WI38 (cell line): ENCODE measurements at regions not wholly inside any gene's neighbourhood (a gene's known extent, or its start where the extent isn't known, plus 50 kb on each side); places are given as distances from the start of the nearest gene placed in this dataset.

Experiments
- H3K4me3 ChIP-seq: 2 replicates; pipeline ENCODE4 v1.5.1; 2011; ENCODE audit warnings: low read depth, mild to moderate bottlenecking, control low read depth, low read length
- TF ChIP-seq, protein P1 (sequence below): IDR thresholded peaks from 2 replicates; pipeline ENCODE4 v1.5.1; 2012; ENCODE audit warnings: low read depth, mild to moderate bottlenecking, control low read depth, low read length

GRCh38 chr12:114287821-114288525, 118.0 kb downstream of the TBX5 start:
- H3K4me3 ChIP-seq: no peak overlapping the region
- TF ChIP-seq, protein P1, sequence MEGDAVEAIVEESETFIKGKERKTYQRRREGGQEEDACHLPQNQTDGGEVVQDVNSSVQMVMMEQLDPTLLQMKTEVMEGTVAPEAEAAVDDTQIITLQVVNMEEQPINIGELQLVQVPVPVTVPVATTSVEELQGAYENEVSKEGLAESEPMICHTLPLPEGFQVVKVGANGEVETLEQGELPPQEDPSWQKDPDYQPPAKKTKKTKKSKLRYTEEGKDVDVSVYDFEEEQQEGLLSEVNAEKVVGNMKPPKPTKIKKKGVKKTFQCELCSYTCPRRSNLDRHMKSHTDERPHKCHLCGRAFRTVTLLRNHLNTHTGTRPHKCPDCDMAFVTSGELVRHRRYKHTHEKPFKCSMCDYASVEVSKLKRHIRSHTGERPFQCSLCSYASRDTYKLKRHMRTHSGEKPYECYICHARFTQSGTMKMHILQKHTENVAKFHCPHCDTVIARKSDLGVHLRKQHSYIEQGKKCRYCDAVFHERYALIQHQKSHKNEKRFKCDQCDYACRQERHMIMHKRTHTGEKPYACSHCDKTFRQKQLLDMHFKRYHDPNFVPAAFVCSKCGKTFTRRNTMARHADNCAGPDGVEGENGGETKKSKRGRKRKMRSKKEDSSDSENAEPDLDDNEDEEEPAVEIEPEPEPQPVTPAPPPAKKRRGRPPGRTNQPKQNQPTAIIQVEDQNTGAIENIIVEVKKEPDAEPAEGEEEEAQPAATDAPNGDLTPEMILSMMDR: no peak

DNA sequence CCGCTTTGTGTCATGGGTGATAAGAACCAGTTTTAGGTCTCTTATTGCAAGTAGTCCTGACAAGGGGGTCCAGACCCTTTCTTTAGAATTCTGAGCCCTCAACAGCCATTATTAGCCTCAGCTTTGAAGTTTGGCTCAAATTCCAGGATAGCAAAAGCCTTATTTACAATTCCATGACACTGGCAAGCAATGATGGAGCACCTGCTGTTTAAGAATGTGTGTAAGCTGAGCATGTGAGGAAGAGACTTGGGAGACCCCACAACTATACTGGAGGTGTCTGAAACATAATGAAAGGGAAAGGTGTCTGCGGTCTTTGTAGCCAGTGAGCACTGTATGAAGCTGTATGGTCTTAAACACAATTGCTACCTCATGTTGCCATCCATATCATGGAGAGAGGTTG, 119.8 kb downstream of the TBX5 start:
- TF ChIP-seq, protein P1: no peak
- no peak overlapping the region for H3K4me3 ChIP-seq

GRCh38 chr12:114285554-114285953, 120.4 kb downstream of the TBX5 start:
- TF ChIP-seq, protein P1: no peak
- no peak overlapping the region for H3K4me3 ChIP-seq

DNA sequence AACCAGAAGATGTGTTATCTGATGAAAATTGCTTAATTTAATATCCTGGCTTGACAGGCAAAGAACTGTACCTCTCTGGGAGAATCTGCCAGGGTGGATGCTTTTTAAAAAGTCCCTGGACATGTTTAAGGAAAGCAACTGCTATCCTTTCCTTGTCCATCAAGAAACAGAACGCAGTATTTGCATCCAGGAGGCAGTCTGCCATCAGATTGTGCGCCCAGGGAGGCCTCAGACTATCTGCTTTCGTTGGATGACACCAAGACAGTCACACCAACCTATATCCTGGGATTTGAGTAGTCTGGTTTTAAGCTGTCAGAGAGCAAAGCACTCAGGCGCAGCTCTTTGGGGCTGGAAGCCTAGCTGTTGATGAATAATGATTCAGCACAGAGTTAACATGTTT, 121.9 kb downstream of the TBX5 start:
- TF ChIP-seq, protein P1: no peak
- no peak overlapping the region for H3K4me3 ChIP-seq

DNA sequence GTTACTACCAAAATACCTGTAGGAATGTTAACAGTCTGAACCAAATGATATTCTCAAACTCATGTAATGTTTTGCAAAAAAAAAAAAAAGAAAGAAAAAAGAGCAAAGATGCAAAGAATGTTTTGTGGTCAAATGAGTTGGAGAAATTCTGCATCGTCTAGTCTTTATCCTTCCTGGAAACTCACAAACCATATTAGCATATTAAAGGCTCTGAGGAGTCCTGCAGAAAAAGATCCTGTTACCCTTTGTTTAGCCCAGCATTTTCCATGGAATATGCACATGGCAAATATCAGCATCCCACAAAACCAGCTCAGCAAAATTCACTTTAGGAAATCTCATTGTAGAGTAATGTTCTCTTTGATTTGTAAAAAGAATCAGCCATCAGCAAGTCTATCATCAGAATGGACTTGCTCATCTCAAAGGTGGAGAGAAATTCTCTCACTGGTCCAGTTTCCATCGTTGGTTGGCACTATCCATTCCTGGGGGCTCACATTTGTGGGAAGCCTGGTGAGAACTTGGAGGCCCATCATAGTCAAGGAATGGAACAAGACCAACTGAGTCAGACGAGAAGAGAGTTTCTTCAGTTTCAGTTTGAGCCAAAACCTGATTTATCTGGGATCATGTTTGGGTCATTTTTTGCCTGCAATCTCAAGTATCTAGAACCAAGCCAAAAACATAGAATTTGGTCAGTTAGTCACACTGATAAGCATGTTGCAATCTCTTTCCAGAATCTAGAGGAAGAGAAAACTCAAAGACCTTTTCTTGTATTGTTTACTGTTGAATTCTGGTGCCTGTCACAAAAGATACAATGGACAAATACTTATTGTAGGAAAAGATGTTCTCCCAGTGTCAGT, 129.8 kb downstream of the TBX5 start:
- TF ChIP-seq, protein P1: no peak
- no peak overlapping the region for H3K4me3 ChIP-seq

GRCh38 chr12:114275086-114275485, 130.9 kb downstream of the TBX5 start:
- no peak overlapping the region for H3K4me3 ChIP-seq
- TF ChIP-seq, protein P1: no peak

- no peak overlapping the region for H3K4me3 ChIP-seq
These were observed 131.8 kb downstream of the TBX5 start for GRCh38 chr12:114274131-114274530.

More at GRCh38 chr12:114274131-114274530, 131.8 kb downstream of the TBX5 start:
- TF ChIP-seq, protein P1: no peak
